ENCODE measurements at regions not wholly inside any gene's neighbourhood (a gene's known extent, or its start where the extent isn't known, plus 50 kb on each side); places are given as distances from the start of the nearest gene placed in this dataset.

DNA sequence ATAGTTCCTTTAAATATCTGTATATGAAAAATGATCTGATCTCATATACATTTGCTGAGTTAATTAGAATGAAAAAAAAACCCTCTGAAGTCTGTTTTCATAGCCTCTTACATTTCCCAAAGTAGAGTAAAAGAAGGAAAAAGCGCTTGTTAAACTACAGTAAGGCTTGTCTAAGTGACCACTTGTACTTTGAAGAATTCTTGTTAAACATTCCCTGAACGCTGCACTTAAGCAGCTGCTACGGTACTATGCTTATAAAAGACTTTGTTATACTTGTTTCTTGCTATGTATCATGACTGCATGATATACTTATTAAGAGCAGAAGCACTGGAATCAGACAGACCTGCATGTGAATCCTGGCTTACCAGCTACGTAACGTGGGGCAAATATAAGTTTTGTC is 81.7 kb upstream of the MTAP start:
- TF ChIP-seq, protein P1, sequence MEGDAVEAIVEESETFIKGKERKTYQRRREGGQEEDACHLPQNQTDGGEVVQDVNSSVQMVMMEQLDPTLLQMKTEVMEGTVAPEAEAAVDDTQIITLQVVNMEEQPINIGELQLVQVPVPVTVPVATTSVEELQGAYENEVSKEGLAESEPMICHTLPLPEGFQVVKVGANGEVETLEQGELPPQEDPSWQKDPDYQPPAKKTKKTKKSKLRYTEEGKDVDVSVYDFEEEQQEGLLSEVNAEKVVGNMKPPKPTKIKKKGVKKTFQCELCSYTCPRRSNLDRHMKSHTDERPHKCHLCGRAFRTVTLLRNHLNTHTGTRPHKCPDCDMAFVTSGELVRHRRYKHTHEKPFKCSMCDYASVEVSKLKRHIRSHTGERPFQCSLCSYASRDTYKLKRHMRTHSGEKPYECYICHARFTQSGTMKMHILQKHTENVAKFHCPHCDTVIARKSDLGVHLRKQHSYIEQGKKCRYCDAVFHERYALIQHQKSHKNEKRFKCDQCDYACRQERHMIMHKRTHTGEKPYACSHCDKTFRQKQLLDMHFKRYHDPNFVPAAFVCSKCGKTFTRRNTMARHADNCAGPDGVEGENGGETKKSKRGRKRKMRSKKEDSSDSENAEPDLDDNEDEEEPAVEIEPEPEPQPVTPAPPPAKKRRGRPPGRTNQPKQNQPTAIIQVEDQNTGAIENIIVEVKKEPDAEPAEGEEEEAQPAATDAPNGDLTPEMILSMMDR (IDR thresholded peaks at IDR 0.05; ENCODE audit: low read length) = no peak
- TF ChIP-seq EZH2phosphoT487 (IDR thresholded peaks at IDR 0.05; ENCODE audit: low read length) = no peak

Data from MM.1S (cell line).